Esophagus muscularis mucosa (tissue), 4 donors: ENCODE measurements at regions not wholly inside any gene's neighbourhood (a gene's known extent, or its start where the extent isn't known, plus 50 kb on each side); places are given as distances from the start of the nearest gene placed in this dataset.

Source experiments
- DNase-seq: peaks from one replicate; pipeline ENCODE4 v3.0.0-alpha.2; 2017; ENCODE audit errors: extremely low spot score
- H3K27ac ChIP-seq, 4 donors: fragments of 200-600 bp; sonication (generic); replicated peaks in 1 of 4; 1 replicate in 3 of 4; 2 replicates in 1 of 4; pipeline ENCODE4 v1.5.1; 2016 to 2019; ENCODE audit warnings: mild to moderate bottlenecking in 1 of 4
- H3K27me3 ChIP-seq, 4 donors: fragments of 200-600 bp; sonication (generic); one replicate each; pipeline versions ENCODE4 v1.5.1 to v1.6.0; 2016 to 2019
- H3K36me3 ChIP-seq, 4 donors: fragments of 200-600 bp; sonication (generic); one replicate each; pipeline ENCODE4 v1.5.1; 2016 to 2019
- H3K4me1 ChIP-seq, 4 donors: fragments of 200-600 bp; sonication (generic); one replicate each; pipeline ENCODE4 v1.5.1; 2016 to 2019
- H3K4me3 ChIP-seq, 4 donors: fragments of 200-600 bp; sonication (generic); 1 replicate in 2 of 4; 2 replicates in 2 of 4; pipeline ENCODE4 v1.5.1; 2016 to 2019; ENCODE audit warnings: mild to moderate bottlenecking in 4 of 4, moderate library complexity in 1 of 4
- H3K9me3 ChIP-seq, 4 donors: fragments of 200-600 bp; sonication (generic); 1 replicate in 3 of 4; 2 replicates in 1 of 4; pipeline ENCODE4 v1.5.1; 2016 to 2019
- EP300 ChIP-seq: sonication (generic); formaldehyde crosslinking; IDR thresholded peaks from one replicate; pipeline ENCODE4 v1.6.1; 2017; ENCODE audit warnings: antibody characterized with exemption
- POLR2A ChIP-seq: fragments of 450-650 bp; IDR thresholded peaks from one replicate; pipeline ENCODE4 v1.6.1; 2017; ENCODE audit warnings: antibody characterized with exemption, moderate library complexity, mild to moderate bottlenecking, low read depth
- POLR2AphosphoS5 ChIP-seq, 2 donors: sonication (generic); formaldehyde crosslinking; IDR thresholded peaks; one replicate each; pipeline ENCODE4 v1.6.1; 2017; ENCODE audit warnings: antibody characterized with exemption in 2 of 2
- whole genome bisulfite sequencing: methylation state at CpG from one replicate; pipeline ENCODE4 v1.1.5; 2018; 5-methylcytosine and 5-hydroxymethylcytosine counted together
- intact Hi-C: fragments of 100-400 bp; cut with DNase I; formaldehyde crosslinking; loops from one replicate; pipeline ENCODE4 v1.15.1; 2023
- TF ChIP-seq, protein P1 (sequence below), 3 experiments: fragments of 200-600 bp in 2 of 3; fragments of 450-650 bp in 1 of 3; sonication (generic) in 2 of 3; IDR thresholded peaks; one replicate each; pipeline ENCODE4 v1.5.1; 2017 to 2019; ENCODE audit warnings: antibody characterized with exemption in 3 of 3, mild to moderate bottlenecking in 2 of 3, moderate library complexity in 1 of 3

DNA sequence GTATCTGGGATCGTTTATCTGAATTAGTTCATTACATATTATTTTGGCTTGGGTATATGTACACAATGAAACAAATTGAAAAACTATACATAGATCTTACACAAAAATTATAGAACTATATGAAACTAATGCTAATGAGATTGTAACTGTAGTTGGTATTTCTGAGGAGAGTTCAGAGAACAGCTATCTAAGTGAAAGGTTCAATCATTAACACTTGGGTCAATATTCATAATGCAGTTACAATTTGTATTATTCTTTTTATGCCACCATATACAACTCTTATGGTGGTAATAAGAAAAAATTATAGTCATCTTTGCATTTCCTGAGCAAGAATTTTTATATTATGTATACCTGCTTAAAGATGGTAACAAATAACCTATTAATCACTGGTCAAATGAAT lies 461.0 kb downstream of the GRXCR1 start:
- Histone ChIP-seq H3K4me1 (no peaks in the 10 kb centered on the region), H3K9me3 (no peaks in the 10 kb centered on the region), H3K36me3 (no peaks in the 10 kb centered on the region), H3K27ac (no peak overlapping the region), H3K4me3 (no peak overlapping the region), H3K27me3 (no peaks in the 10 kb centered on the region)
- DNase-seq: no peak
- no peak for TF ChIP-seq POLR2AphosphoS5 (IDR thresholded peaks at IDR 0.05)
- no peak for TF ChIP-seq POLR2A
- no peak for TF ChIP-seq EP300
- TF ChIP-seq, protein P1, sequence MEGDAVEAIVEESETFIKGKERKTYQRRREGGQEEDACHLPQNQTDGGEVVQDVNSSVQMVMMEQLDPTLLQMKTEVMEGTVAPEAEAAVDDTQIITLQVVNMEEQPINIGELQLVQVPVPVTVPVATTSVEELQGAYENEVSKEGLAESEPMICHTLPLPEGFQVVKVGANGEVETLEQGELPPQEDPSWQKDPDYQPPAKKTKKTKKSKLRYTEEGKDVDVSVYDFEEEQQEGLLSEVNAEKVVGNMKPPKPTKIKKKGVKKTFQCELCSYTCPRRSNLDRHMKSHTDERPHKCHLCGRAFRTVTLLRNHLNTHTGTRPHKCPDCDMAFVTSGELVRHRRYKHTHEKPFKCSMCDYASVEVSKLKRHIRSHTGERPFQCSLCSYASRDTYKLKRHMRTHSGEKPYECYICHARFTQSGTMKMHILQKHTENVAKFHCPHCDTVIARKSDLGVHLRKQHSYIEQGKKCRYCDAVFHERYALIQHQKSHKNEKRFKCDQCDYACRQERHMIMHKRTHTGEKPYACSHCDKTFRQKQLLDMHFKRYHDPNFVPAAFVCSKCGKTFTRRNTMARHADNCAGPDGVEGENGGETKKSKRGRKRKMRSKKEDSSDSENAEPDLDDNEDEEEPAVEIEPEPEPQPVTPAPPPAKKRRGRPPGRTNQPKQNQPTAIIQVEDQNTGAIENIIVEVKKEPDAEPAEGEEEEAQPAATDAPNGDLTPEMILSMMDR (IDR thresholded peaks at IDR 0.05): no peak
- intact Hi-C loops: no loop called here
- WGBS: 53% methylated on average over 1 of the region's 1 CpG

DNA sequence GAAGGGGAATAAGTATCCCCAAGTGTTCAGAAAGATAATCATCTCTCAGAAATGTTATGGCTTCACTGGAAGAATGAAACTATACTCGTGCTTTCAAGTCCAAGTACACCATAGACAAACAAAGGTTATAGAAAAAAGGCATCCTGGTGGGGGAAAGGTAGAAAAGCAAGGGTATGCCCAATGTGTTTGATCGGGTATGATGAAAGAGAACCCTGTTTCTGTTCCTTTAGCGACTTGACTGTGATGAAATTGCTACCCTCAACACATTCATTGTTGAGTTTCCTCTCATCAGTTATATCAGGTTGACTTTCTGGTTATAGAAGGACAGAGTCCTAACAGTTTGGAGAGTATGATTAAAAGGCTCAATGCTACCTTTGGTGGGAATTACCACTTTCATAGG lies 464.3 kb downstream of the GRXCR1 start:
- intact Hi-C loops: no loop called here
- H3K36me3 ChIP-seq: no peaks in the 10 kb centered on the region
- whole genome bisulfite sequencing: 74% methylated on average over 3 of the region's 3 CpGs
- no peaks in the 10 kb centered on the region for H3K27me3 ChIP-seq
- H3K9me3 ChIP-seq: no peaks in the 10 kb centered on the region
- TF ChIP-seq, protein P1 (IDR thresholded peaks at IDR 0.05): no peak
- no peak for TF ChIP-seq POLR2A
- no peak for TF ChIP-seq POLR2AphosphoS5 (IDR thresholded peaks at IDR 0.05)
- no peak for TF ChIP-seq EP300
- H3K4me3 ChIP-seq: no peak overlapping the region
- DNase-seq: no peak
- H3K4me1 ChIP-seq: no peaks in the 10 kb centered on the region
- no peak overlapping the region for H3K27ac ChIP-seq

DNA sequence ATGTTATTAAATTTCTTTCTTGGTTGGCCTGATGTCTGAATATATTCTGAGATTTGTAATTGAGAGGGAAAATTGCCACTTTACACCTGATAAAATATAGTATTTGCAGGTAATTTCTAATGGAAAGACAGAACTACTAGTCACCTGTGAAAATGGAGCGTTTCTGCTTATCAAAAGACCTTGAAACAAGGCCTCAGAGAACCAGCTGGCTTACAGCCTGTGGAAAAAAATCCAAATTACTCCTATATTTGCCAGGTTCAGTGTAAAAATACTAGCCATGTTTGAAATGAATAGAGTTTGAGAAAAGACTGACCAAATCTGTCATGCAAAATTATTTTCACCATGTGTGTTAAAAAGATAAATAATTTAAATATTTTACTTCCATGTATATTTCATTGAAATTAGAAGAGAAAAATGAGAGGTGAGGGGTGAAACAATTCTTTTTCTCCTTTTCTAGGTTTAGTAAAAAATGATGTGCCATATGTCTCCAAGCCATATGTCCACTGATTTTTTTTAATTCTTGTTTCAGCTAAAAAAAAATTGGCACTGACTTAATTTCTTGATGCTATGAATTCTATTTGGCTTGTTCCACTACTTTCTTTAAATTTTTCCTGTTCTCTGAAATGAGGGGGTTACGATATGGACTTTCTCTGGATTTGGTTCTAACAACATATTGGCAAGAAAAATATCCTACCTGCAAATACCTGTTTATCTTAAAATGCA lies 464.9 kb downstream of the GRXCR1 start:
- intact Hi-C loops: no loop called here
- TF ChIP-seq POLR2A (no peak), EP300 (no peak), POLR2AphosphoS5 (IDR thresholded peaks at IDR 0.05) (no peak)
- TF ChIP-seq, protein P1 (IDR thresholded peaks at IDR 0.05): no peak
- 70% methylated on average over 2 of the region's 2 CpGs for WGBS
- H3K4me1 ChIP-seq: no peaks in the 10 kb centered on the region
- no peaks in the 10 kb centered on the region for H3K9me3 ChIP-seq
- H3K27me3 ChIP-seq: no peaks in the 10 kb centered on the region
- H3K4me3 ChIP-seq: no peak overlapping the region
- no peaks in the 10 kb centered on the region for H3K36me3 ChIP-seq
- no peak overlapping the region for H3K27ac ChIP-seq
- no peak for DNase-seq

DNA sequence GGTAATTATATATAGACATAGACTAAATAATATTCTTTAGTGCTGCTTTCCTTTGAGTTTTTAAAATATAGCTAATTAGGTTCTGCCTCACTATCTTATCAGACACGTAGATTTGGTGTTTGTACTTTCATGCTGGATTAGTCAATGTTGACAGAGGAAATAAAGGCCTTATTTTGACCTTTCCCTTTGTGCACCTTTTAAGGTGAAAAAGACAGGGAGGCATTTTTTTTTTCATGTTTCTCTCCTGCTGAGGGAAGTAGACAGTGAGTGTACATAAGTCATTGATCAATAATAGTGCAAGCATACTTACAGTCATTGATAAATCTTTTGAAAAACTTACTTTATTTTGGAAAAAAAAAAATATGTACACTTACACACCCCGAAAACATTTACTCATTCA lies 467.8 kb downstream of the GRXCR1 start:
- Histone ChIP-seq H3K9me3 (no peaks in the 10 kb centered on the region), H3K36me3 (no peaks in the 10 kb centered on the region), H3K4me3 (no peak overlapping the region), H3K4me1 (no peaks in the 10 kb centered on the region), H3K27me3 (no peaks in the 10 kb centered on the region), H3K27ac (no peak overlapping the region)
- TF ChIP-seq POLR2AphosphoS5 (IDR thresholded peaks at IDR 0.05): no peak
- TF ChIP-seq POLR2A: no peak
- TF ChIP-seq, protein P1 (IDR thresholded peaks at IDR 0.05): no peak
- TF ChIP-seq EP300: no peak
- DNase-seq: no peak
- WGBS: 58% methylated on average over 2 of the region's 2 CpGs
- intact Hi-C loops: no loop called here
